HG03354 (cell line): ENCODE measurements at regions not wholly inside any gene's neighbourhood (a gene's known extent, or its start where the extent isn't known, plus 50 kb on each side); places are given as distances from the start of the nearest gene placed in this dataset.

Source experiments
- ATAC-seq: cut with Tn5 transposase; IDR thresholded peaks from one replicate; pipeline ENCODE4 v1.9.1; 2021; ENCODE audit warnings: mild to moderate bottlenecking; ENCODE audit not compliant: unreplicated experiment, poor library complexity, severe bottlenecking

- no peak for ATAC-seq
These were observed 73.9 kb downstream of the LSM3 start for GRCh38 chr3:14252321-14253021.

- ATAC-seq, result no peak
These were observed 74.5 kb downstream of the LSM3 start for GRCh38 chr3:14253022-14253706.

- no peak for ATAC-seq
These were observed 75.2 kb downstream of the LSM3 start for GRCh38 chr3:14253707-14254382.

- no peak for ATAC-seq
These were observed 76.4 kb downstream of the LSM3 start for GRCh38 chr3:14254812-14255702.

GRCh38 chr3:14256046-14256445 is 77.4 kb downstream of the LSM3 start:
- no peak for ATAC-seq

- ATAC-seq, result no peak
These were observed 78.1 kb downstream of the LSM3 start for GRCh38 chr3:14256561-14257342.

GRCh38 chr3:14258906-14259904 is 80.6 kb downstream of the LSM3 start:
- no peak for ATAC-seq

GRCh38 chr3:14260463-14260862 is 81.8 kb downstream of the LSM3 start:
- ATAC-seq, result no peak

GRCh38 chr3:14261229-14261628 is 82.6 kb downstream of the LSM3 start:
- no peak for ATAC-seq

GRCh38 chr3:14262212-14262611 is 83.6 kb downstream of the LSM3 start:
- ATAC-seq, result no peak

GRCh38 chr3:14262867-14263266 is 84.2 kb downstream of the LSM3 start:
- ATAC-seq, result no peak

- ATAC-seq, result no peak
These were observed 84.8 kb downstream of the LSM3 start for GRCh38 chr3:14263317-14264005.

- ATAC-seq, result no peak
These were observed 86.8 kb downstream of the LSM3 start for GRCh38 chr3:14265246-14265962.

- no peak for ATAC-seq
These were observed 87.7 kb downstream of the LSM3 start for GRCh38 chr3:14266361-14266760.

- ATAC-seq, result no peak
These were observed 89.4 kb downstream of the LSM3 start for GRCh38 chr3:14267976-14268375.

- ATAC-seq, result no peak
These were observed 90.3 kb downstream of the LSM3 start for GRCh38 chr3:14268897-14269296.
